Effector memory CD8-positive, alpha-beta T cell (primary cell): ENCODE measurements at regions not wholly inside any gene's neighbourhood (a gene's known extent, or its start where the extent isn't known, plus 50 kb on each side); places are given as distances from the start of the nearest gene placed in this dataset.

ENCODE experiments used
- ATAC-seq: fragments of 150-1000 bp; cut with Tn5 transposase; replicated peaks from 2 replicates; pipeline ENCODE4 v1.10.0; 2021; ENCODE audit warnings: mild to moderate bottlenecking, moderate library complexity
- DNase-seq, 3 experiments: peaks; one replicate each; pipeline ENCODE4 v3.0.0; 2021
- H3K27ac Mint-ChIP-seq, 2 donors: one replicate each; pipeline ENCODE4 v1.8.0; 2022; ENCODE audit warnings: mild to moderate bottlenecking in 2 of 2, mixed read lengths in 2 of 2, moderate library complexity in 2 of 2
- H3K27me3 Mint-ChIP-seq, 2 donors: one replicate each; pipeline ENCODE4 v1.8.0; 2022; ENCODE audit warnings: mixed read lengths in 2 of 2
- H3K36me3 Mint-ChIP-seq: one replicate; pipeline ENCODE4 v1.8.0; 2022; ENCODE audit warnings: mild to moderate bottlenecking, moderate library complexity, mixed read lengths; ENCODE audit not compliant: insufficient read depth
- H3K4me1 Mint-ChIP-seq, 2 donors: one replicate each; pipeline ENCODE4 v1.8.0; 2022; ENCODE audit warnings: low read depth in 2 of 2, mixed read lengths in 2 of 2
- H3K4me3 Mint-ChIP-seq, 2 donors: one replicate each; pipeline ENCODE4 v1.8.0; 2022; ENCODE audit warnings: mild to moderate bottlenecking in 2 of 2, mixed read lengths in 2 of 2, moderate library complexity in 2 of 2
- H3K9me3 Mint-ChIP-seq, 2 donors: one replicate each; pipeline ENCODE4 v1.8.0; 2022; ENCODE audit warnings: mixed read lengths in 2 of 2

- ATAC-seq (no peak), DNase-seq (no peak)
Measured at GRCh38 chr15:66942649-66943390, 122.6 kb upstream of the SMAD3 start.

GRCh38 chr15:66943456-66944095, 121.8 kb upstream of the SMAD3 start:
- Mint-ChIP-seq H3K9me3 (no peaks in the 10 kb centered on the region), H3K27ac (no peak overlapping the region), H3K4me3 (no peak overlapping the region), H3K4me1 (peaks cover 0 to 1% of the 10 kb centered on the region in 2 donors), H3K27me3 (peaks cover 0 to 6% of the 10 kb centered on the region in 2 donors), H3K36me3 (no peaks in the 10 kb centered on the region)
- no peak for DNase-seq
- no peak for ATAC-seq

More at GRCh38 chr15:66942649-66943390, 122.6 kb upstream of the SMAD3 start:
- H3K9me3 Mint-ChIP-seq, result no peaks in the 10 kb centered on the region
- no peak overlapping the region for H3K4me3 Mint-ChIP-seq
- H3K4me1 Mint-ChIP-seq, result peaks cover 0 to 1% of the 10 kb centered on the region in 2 donors
- no peaks in the 10 kb centered on the region for H3K36me3 Mint-ChIP-seq
- no peak overlapping the region for H3K27ac Mint-ChIP-seq
- peaks cover 0 to 6% of the 10 kb centered on the region in 2 donors for H3K27me3 Mint-ChIP-seq

GRCh38 chr15:66944121-66944520, 121.3 kb upstream of the SMAD3 start:
- Mint-ChIP-seq H3K27ac (no peak overlapping the region), H3K9me3 (no peaks in the 10 kb centered on the region), H3K4me3 (no peak overlapping the region), H3K4me1 (peaks cover 0 to 1% of the 10 kb centered on the region in 2 donors), H3K36me3 (no peaks in the 10 kb centered on the region), H3K27me3 (peaks cover 0 to 6% of the 10 kb centered on the region in 2 donors)
- no peak for ATAC-seq
- no peak for DNase-seq

GRCh38 chr15:66945286-66945685, 120.1 kb upstream of the SMAD3 start:
- no peak for ATAC-seq
- Mint-ChIP-seq H3K9me3 (no peaks in the 10 kb centered on the region), H3K27me3 (peaks cover 0 to 6% of the 10 kb centered on the region in 2 donors), H3K27ac (no peak overlapping the region), H3K4me3 (no peak overlapping the region), H3K36me3 (no peaks in the 10 kb centered on the region), H3K4me1 (peaks cover 0 to 1% of the 10 kb centered on the region in 2 donors)
- no peak for DNase-seq

GRCh38 chr15:66945842-66946241, 119.6 kb upstream of the SMAD3 start:
- Mint-ChIP-seq H3K27ac (no peak overlapping the region), H3K4me1 (peaks cover 0 to 1% of the 10 kb centered on the region in 2 donors), H3K4me3 (no peak overlapping the region), H3K27me3 (peaks cover 0 to 6% of the 10 kb centered on the region in 2 donors), H3K9me3 (no peaks in the 10 kb centered on the region), H3K36me3 (no peaks in the 10 kb centered on the region)
- ATAC-seq (no peak), DNase-seq (no peak)

- no peaks in the 10 kb centered on the region for H3K36me3 Mint-ChIP-seq
- peaks cover 0 to 6% of the 10 kb centered on the region in 2 donors for H3K27me3 Mint-ChIP-seq
- no peaks in the 10 kb centered on the region for H3K9me3 Mint-ChIP-seq
- DNase-seq (peak; percentile 63 to 77 (median 73)), ATAC-seq (peak; percentile 75)
- no peak overlapping the region for H3K27ac Mint-ChIP-seq
- H3K4me3 Mint-ChIP-seq, result no peak overlapping the region
- peaks cover 0 to 1% of the 10 kb centered on the region in 2 donors for H3K4me1 Mint-ChIP-seq
Measured at GRCh38 chr15:66946578-66947164, 118.7 kb upstream of the SMAD3 start.

GRCh38 chr15:66947471-66947870, 117.9 kb upstream of the SMAD3 start:
- peaks cover 0 to 1% of the 10 kb centered on the region in 2 donors for H3K4me1 Mint-ChIP-seq
- no peaks in the 10 kb centered on the region for H3K9me3 Mint-ChIP-seq
- H3K27ac Mint-ChIP-seq, result no peak overlapping the region
- DNase-seq, result no peak
- no peak for ATAC-seq
- H3K36me3 Mint-ChIP-seq, result no peaks in the 10 kb centered on the region
- no peak overlapping the region for H3K4me3 Mint-ChIP-seq
- peaks cover 0 to 6% of the 10 kb centered on the region in 2 donors for H3K27me3 Mint-ChIP-seq

- no peak for DNase-seq
- Mint-ChIP-seq H3K27me3 (peaks cover 0 to 6% of the 10 kb centered on the region in 2 donors), H3K4me3 (no peak overlapping the region), H3K9me3 (no peaks in the 10 kb centered on the region), H3K4me1 (peaks cover 0 to 1% of the 10 kb centered on the region in 2 donors), H3K27ac (no peak overlapping the region), H3K36me3 (no peaks in the 10 kb centered on the region)
- ATAC-seq, result no peak
Measured at GRCh38 chr15:66948294-66948693, 117.1 kb upstream of the SMAD3 start.

GRCh38 chr15:66950114-66950513, 115.3 kb upstream of the SMAD3 start:
- Mint-ChIP-seq H3K27ac (peak overlapping the region in 1 of 2 donors; percentile 6), H3K9me3 (no peaks in the 10 kb centered on the region), H3K36me3 (no peaks in the 10 kb centered on the region), H3K4me1 (peaks cover 0 to 1% of the 10 kb centered on the region in 2 donors), H3K27me3 (peaks cover 0 to 6% of the 10 kb centered on the region in 2 donors), H3K4me3 (no peak overlapping the region)
- no peak for DNase-seq
- no peak for ATAC-seq

GRCh38 chr15:66951531-66952320, 113.7 kb upstream of the SMAD3 start:
- no peaks in the 10 kb centered on the region for H3K36me3 Mint-ChIP-seq
- ATAC-seq (no peak), DNase-seq (no peak)
- H3K27me3 Mint-ChIP-seq, result peaks cover 0 to 5% of the 10 kb centered on the region in 2 donors
- no peak overlapping the region for H3K27ac Mint-ChIP-seq
- peaks cover 0 to 1% of the 10 kb centered on the region in 2 donors for H3K4me1 Mint-ChIP-seq
- H3K4me3 Mint-ChIP-seq, result no peak overlapping the region
- H3K9me3 Mint-ChIP-seq, result no peaks in the 10 kb centered on the region

GRCh38 chr15:66952756-66953522, 112.5 kb upstream of the SMAD3 start:
- ATAC-seq, result no peak
- no peak overlapping the region for H3K27ac Mint-ChIP-seq
- H3K36me3 Mint-ChIP-seq, result no peaks in the 10 kb centered on the region

GRCh38 chr15:66953523-66954229, 111.7 kb upstream of the SMAD3 start:
- Mint-ChIP-seq H3K4me1 (no peaks in the 10 kb centered on the region), H3K9me3 (no peaks in the 10 kb centered on the region), H3K27ac (no peak overlapping the region), H3K27me3 (peaks cover 0 to 7% of the 10 kb centered on the region in 2 donors), H3K36me3 (no peaks in the 10 kb centered on the region), H3K4me3 (no peak overlapping the region)
- DNase-seq (no peak), ATAC-seq (no peak)

More at GRCh38 chr15:66952756-66953522, 112.5 kb upstream of the SMAD3 start:
- Mint-ChIP-seq H3K4me1 (no peaks in the 10 kb centered on the region), H3K4me3 (no peak overlapping the region), H3K27me3 (peaks cover 0 to 7% of the 10 kb centered on the region in 2 donors), H3K9me3 (no peaks in the 10 kb centered on the region)
- DNase-seq, result no peak
